ENCODE measurements at regions not wholly inside any gene's neighbourhood (a gene's known extent, or its start where the extent isn't known, plus 50 kb on each side); places are given as distances from the start of the nearest gene placed in this dataset.

- TF ChIP-seq CTCF (conservative IDR thresholded peaks at IDR 0.05; ENCODE audit: low read length) (no peak), EZH2phosphoT487 (IDR thresholded peaks at IDR 0.05; ENCODE audit: borderline replicate concordance, low read depth, low read length) (no peak)
- no peak overlapping the region for H2AFZ ChIP-seq (ENCODE audit: low read length)
- H3K4me2 ChIP-seq (ENCODE audit: low read length) = no peak overlapping the region
- no peaks in the 10 kb centered on the region for H3K4me1 ChIP-seq (ENCODE audit: insufficient read depth, low read length, poor library complexity, severe bottlenecking)
- no peaks in the 10 kb centered on the region for H3K9me3 ChIP-seq (ENCODE audit: low read length)
- H4K20me1 ChIP-seq (ENCODE audit: insufficient read depth, low read length) = no peaks in the 10 kb centered on the region
- H3K4me3 ChIP-seq (ENCODE audit: low read depth, low read length, poor library complexity, severe bottlenecking) = no peak overlapping the region
- no TSS peak for BruUV-seq (replicated peaks)
- intact Hi-C loops (cut with micrococcal nuclease; ENCODE audit: unreplicated experiment) = no loop called here
- no peaks in the 10 kb centered on the region for H3K79me2 ChIP-seq (ENCODE audit: insufficient read depth, low read depth, low read length)
- no peaks in the 10 kb centered on the region for H3K36me3 ChIP-seq (ENCODE audit: insufficient read depth, low read length)
- no peaks in the 10 kb centered on the region for H3K9me2 ChIP-seq (ENCODE audit: insufficient read depth, low read length)
- POLR2A ChIA-PET = no interaction called here
- DNase-seq (ENCODE audit: low spot score) = no peak
- H3K27ac ChIP-seq (ENCODE audit: low read depth, low read length, poor library complexity, severe bottlenecking) = no peak overlapping the region
- CTCF ChIA-PET (ENCODE audit: unreplicated experiment) = no interaction called here
Measured at GRCh38 chr10:76686201-76686600, 951.4 kb downstream of the KCNMA1 start.

GRCh38 chr10:76684968-76685367, 952.6 kb downstream of the KCNMA1 start:
- no peak overlapping the region for H2AFZ ChIP-seq (ENCODE audit: low read length)
- POLR2A ChIA-PET = no interaction called here
- no peaks in the 10 kb centered on the region for H3K4me1 ChIP-seq (ENCODE audit: insufficient read depth, low read length, poor library complexity, severe bottlenecking)
- no TSS peak for BruUV-seq (replicated peaks)
- H3K4me2 ChIP-seq (ENCODE audit: low read length) = no peak overlapping the region
- CTCF ChIA-PET (ENCODE audit: unreplicated experiment) = interaction anchor here (0.5 kb wide), 1 partner anchor 14 kb away, joined by 3 read pairs; no protein-coding TSS in a partner anchor
- H3K4me3 ChIP-seq (ENCODE audit: low read depth, low read length, poor library complexity, severe bottlenecking) = no peak overlapping the region
- intact Hi-C loops (cut with micrococcal nuclease; ENCODE audit: unreplicated experiment) = no loop called here
- no peak overlapping the region for H3K27ac ChIP-seq (ENCODE audit: low read depth, low read length, poor library complexity, severe bottlenecking)
- no peaks in the 10 kb centered on the region for H3K9me2 ChIP-seq (ENCODE audit: insufficient read depth, low read length)
- H3K9me3 ChIP-seq (ENCODE audit: low read length) = no peaks in the 10 kb centered on the region
- no peaks in the 10 kb centered on the region for H4K20me1 ChIP-seq (ENCODE audit: insufficient read depth, low read length)
- no peak for TF ChIP-seq CTCF (conservative IDR thresholded peaks at IDR 0.05; ENCODE audit: low read length)
- TF ChIP-seq EZH2phosphoT487 (IDR thresholded peaks at IDR 0.05; ENCODE audit: borderline replicate concordance, low read depth, low read length) = no peak
- H3K79me2 ChIP-seq (ENCODE audit: insufficient read depth, low read depth, low read length) = no peaks in the 10 kb centered on the region
- no peak for DNase-seq (ENCODE audit: low spot score)
- H3K36me3 ChIP-seq (ENCODE audit: insufficient read depth, low read length) = no peaks in the 10 kb centered on the region

- Histone ChIP-seq H3K79me2 (ENCODE audit: insufficient read depth, low read depth, low read length) (no peaks in the 10 kb centered on the region), H2AFZ (ENCODE audit: low read length) (no peak overlapping the region), H3K9me3 (ENCODE audit: low read length) (no peaks in the 10 kb centered on the region), H3K27ac (ENCODE audit: low read depth, low read length, poor library complexity, severe bottlenecking) (no peak overlapping the region), H3K4me3 (ENCODE audit: low read depth, low read length, poor library complexity, severe bottlenecking) (no peak overlapping the region), H3K9me2 (ENCODE audit: insufficient read depth, low read length) (no peaks in the 10 kb centered on the region), H3K4me2 (ENCODE audit: low read length) (no peak overlapping the region), H3K4me1 (ENCODE audit: insufficient read depth, low read length, poor library complexity, severe bottlenecking) (no peaks in the 10 kb centered on the region), H4K20me1 (ENCODE audit: insufficient read depth, low read length) (no peaks in the 10 kb centered on the region), H3K36me3 (ENCODE audit: insufficient read depth, low read length) (no peaks in the 10 kb centered on the region)
- CTCF ChIA-PET (ENCODE audit: unreplicated experiment) = interaction anchor here (0.5 kb wide), 1 partner anchor 10 kb away, joined by 9 read pairs; no protein-coding TSS in a partner anchor
- TF ChIP-seq CTCF (conservative IDR thresholded peaks at IDR 0.05; ENCODE audit: low read length) (no peak), EZH2phosphoT487 (IDR thresholded peaks at IDR 0.05; ENCODE audit: borderline replicate concordance, low read depth, low read length) (no peak)
- intact Hi-C loops (cut with micrococcal nuclease; ENCODE audit: unreplicated experiment) = no loop called here
- no TSS peak for BruUV-seq (replicated peaks)
- POLR2A ChIA-PET = no interaction called here
- DNase-seq (ENCODE audit: low spot score) = no peak
Measured at GRCh38 chr10:76681153-76681552, 956.5 kb downstream of the KCNMA1 start.
